NCI-H510A treated with DMSO at 0.1 percent for 48 hours (cell line): ENCODE measurements at regions not wholly inside any gene's neighbourhood (a gene's known extent, or its start where the extent isn't known, plus 50 kb on each side); places are given as distances from the start of the nearest gene placed in this dataset.

Experiments
- DNase-seq: peaks from one replicate; lab custom pipeline; 2025; lab: John Stamatoyannopoulos, UW

DNA sequence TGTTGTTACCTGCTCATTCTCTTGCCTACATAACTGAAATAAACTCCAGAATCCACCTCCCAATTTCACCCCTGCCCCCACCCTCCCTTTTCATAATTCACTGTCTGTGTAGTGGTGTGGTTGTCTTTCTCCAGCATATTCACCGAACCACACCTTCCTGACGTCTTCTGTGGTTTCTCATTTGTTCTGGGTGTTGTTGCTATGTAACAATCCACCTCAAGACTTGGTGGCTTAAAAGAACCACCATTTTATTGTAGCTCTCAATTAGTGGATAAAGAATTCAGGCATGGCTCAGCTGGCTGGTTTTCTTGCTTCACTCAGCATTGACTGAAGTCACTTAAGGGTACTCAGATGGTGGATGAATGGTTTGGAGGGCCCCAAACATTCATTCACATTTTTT lies 229.8 kb downstream of the MAF start:
- no peak for DNase-seq

DNA sequence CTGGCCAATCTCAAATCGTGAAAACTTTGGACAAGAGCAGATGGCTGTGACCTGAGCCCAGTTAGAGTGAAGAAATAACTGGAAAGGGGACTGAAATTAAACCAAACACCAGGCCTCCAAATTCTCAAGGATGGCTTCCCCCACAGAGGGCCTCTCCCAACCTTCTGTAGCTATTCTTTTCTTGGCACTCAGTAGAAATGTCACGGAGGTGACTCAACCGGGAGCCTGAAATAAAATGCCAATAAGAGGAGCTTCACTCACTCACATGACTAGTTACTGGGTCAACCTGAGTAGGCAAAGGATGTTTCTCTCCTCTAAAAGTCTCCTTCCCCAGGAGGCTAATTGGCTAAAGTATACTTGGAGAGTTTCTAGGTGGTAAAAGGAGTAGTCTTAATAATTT lies 230.7 kb downstream of the MAF start:
- DNase-seq = no peak

DNA sequence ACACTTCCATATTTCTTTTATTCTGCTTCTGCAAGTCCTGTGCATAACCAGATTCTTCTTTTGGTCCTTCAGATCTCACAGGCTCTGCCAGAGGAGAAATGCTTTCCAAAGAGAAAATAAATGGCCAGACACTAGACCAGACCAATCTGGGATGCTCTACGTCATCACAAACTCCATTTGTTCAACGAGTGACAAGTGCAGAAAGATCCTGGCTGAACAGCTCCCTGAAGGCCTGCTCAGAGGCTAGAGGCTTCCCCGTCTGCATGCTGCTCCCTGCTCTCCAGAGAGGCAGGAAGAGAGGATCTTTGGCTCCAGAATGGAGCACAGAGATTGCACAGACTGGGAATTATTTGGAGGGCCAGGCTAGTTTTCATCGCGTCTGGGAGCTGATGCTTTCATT lies 232.7 kb downstream of the MAF start:
- no peak for DNase-seq

DNA sequence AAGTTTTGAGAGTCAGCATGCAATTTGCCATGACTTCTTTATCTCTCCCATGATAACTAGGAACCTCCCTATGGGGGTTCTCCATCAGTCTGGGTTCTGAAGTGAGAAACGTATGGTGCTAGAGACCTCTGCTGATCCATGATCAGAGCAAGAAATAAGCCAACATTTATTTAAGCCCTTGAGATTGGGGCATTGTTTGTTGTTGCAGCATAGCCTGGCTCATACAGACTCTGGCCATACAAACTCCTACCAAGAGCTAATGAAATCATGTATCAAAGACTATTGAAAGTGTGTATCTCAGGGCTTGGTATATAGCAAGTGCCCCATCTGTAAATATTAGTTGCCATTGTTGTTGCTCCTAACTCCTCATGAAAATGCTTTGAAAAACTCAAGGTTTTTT lies 233.9 kb downstream of the MAF start:
- DNase-seq = no peak

DNA sequence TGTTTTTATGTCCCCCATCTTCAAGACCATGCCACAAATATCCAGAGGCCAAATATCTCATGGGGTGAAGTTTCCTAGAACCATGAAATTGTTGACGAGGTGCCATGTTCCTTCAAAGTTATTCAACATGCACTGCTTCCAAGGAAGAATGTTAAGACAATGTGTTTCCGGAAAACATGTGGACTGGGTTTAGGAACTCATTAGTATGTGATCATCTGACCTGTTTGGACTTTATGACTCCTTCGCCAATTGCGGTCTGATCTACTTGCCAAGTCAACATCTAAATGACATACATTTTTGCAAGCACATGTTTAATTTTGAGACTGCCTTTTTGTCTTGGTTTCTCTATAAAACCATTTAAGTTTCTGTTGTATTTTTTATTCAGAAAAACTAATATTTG lies 234.8 kb downstream of the MAF start:
- no peak for DNase-seq

DNA sequence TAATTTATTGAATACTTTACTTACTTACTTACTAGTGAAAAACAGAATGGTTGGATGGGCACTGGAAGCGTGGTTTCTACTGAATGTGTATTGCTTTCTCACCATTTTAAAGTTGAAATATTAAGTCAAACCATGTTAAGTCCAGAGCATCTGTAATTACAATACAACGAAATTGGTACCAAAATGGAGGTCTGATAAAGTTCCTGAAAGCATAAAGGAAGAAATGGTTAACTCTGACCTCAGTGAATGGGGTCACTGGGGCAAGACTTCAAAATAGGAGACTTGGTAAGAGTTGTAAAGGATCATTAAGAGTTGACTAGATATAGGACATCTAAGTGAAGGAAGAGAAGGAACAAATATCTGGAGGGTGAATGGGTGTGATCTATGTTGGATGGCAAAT lies 237.1 kb downstream of the MAF start:
- no peak for DNase-seq

DNA sequence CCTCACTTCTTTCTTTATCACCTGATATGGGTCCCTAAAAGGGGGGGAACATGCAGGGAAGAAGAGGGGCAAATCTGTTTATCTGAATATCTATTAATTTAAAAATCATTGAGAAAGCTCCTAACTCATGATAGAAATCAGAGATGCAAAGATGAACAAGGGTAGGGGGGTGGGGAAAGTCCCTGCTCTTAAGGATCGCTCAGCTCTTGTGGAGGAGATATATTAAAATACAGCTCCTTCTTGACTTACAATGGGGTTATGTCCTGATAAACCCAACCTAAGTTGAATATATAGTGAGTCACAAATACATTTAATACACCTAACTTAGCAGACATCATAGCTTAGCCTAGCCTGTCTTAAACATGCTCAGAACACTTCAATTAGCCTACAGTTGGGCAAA lies 237.5 kb downstream of the MAF start:
- no peak for DNase-seq

DNA sequence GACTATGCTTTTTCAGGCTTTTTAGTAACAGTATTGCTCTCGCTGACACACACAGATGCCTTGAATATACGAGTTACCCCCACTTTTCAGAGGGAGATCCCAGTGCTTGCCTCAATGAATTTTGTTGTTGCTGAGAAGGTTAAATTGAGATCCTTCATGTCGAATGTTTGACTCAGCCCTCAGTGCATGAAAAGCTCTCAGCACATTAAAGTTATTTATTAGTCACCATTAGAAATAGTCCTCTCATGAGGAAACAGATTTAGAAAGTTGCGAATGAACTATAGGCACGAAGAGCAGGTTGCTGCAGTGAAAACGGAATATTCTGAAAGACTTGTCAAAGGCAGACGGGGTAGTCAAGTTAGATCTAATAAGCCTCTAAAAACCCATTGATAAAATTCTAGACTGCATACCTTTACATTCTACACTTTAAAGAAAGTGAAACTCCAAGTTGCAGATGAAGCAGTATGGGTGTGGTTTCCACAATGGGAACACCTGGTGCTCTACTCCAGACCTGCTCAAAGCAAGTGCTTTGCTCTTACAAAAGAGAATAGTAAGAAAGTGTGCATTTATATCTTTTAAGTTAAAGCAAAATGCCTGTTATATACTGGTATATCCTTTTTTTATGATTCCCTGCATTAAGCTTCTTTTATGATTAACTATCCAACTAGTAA lies 238.1 kb downstream of the MAF start:
- DNase-seq = no peak

DNA sequence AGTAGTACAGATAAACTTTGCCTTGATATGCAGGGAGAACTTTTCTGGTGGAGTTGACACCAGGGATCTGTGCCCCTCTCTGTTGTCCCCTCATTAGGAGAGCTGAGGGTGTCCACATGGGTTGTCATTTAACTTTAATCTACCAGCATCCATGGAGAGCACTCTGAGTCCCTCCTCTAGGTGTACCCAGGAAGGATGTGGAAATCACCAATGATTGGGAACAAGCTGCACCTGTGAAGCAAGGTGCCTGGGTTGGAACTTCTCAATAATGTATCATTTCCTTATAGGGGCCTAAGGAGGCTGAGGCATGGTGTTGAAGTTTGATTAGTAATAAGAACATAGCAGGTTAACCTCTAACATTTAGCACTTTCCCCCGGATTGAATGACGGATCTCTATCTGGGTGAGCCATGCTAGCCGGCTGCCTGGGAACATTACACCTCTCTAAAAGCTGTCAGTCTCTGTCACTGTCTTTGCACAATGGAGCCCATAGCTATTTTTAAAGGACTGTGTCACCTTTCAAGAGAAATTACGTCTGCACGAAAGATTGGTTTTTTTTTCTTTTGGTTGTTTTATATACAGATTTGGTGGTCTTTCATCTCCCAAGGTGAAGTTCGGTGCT lies 239.3 kb downstream of the MAF start:
- no peak for DNase-seq

DNA sequence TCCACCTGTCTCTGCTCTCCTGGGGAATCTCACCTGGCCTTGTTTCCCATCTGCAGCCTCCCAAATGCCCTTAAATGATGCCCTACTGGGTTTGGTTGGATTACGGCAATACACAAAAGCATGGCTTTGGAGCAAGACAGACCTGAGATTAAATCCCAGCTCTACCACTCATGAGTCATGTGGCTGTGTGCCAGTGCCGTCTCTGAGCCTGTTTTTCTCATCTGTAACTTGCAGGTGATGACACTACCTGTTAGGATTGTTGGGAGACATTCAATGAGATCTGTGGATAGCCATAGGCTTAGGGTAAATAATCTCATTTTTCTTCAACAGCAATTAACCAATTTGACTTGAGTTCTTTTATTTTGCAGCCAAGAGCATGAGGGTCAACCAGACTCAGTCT lies 240.3 kb downstream of the MAF start:
- no peak for DNase-seq

DNA sequence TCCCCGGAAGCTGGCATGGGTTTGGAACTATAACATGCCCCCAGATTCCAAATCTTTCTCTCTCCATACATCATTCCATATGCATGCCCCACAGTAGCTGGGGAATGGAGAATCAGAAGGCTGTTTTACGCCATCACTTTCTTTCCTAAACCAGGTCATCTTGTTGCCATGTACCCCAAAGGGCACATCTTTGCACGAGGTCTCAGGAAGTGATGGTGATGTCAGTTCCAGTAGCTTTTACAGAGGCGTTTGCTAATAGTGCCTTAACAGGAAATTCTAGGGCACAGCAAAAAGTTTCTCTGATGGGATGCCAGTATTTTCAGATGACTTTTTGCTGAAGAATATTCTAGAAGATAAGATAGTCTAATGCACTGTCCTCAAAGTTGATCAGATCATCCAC lies 241.5 kb downstream of the MAF start:
- DNase-seq = no peak

DNA sequence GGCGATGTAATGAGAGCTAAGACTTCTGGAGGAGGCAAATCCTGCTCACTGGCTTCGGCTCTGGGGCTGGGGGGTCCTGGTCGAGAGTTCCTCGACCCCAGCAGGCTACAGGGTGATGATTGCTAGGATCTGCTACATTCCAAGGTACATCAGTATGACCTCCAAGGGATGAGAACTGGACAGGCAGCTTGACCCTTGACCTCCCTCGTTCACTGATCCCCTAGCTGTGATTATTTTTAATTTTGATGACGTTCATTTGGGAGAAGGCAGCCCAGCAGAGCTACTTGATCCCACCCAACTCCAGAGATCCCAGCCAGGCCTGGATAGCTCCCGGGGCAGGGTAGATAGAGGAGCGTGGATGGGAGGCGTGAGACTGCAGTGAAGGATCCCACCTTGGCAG lies 242.3 kb downstream of the MAF start:
- DNase-seq = no peak

DNA sequence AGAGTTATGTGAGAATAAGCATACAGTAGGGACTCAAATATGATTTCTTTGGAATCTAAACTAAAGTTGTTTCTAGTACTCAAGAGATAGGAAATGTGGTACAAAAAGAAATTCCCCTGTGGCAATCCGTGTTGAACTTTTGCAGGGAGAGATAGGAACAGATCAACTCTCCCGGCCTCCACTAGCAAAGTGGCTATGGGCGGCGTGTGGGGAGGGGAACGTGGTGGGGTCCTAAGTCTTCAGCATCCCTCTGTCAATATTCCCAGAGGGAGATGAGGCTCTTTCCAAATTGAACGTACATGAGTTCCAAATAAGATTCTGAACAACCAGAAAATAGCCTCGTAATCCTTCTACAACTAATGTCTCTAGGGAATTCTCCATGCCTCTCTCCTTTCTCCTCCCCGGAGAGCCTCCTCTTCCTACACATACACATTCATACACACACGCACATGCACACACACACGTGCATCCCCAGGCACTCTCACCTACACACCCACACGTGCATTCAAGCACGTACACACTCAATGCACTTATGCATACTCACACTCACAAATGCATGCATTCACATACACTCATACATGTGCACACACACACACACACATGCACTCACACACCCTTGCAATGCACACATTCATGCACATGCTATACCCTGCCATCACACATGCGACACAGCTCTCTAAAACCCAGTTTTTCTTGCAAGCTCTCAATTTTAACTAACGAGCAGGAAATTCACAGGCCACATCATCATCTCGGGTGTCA lies 244.8 kb downstream of the MAF start:
- DNase-seq = no peak

DNA sequence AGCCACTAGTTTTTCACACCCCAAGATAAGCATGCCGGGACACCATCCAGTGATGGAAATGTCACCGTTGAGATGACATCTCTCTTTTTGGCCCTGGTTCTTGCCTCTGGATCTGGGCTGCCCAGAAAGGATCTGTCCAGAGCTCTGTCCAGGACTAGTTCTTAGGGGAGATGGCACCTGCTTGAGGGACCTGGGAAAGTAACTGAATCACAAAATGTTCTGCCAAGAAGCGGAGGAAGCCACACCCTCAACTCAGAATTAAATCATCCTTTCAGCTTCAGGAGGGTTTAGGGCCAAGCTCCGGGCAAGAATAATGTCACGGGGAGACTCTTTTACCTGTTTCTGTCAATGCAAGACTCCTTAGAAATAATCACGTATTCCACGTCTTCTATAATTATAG lies 248.6 kb downstream of the MAF start:
- DNase-seq = no peak

DNA sequence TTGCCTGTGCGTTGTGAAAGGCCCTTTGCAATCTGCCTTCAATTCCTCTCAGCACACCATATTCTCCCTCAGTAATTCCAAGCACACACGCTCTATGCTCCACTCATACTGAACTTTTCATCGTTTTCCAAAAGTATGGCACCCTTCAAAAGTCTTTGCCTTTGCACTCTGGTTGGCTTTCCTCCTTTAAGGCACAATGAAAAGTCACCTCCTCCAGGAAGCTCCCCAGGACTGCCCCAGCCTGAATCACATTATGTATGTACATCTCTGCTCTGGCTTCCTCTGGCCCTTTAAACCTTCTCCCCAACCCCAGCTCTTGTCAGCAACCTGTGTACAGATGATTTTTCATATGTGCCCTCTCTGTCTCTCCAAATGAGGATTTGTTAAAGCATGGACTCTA lies 250.7 kb downstream of the MAF start:
- no peak for DNase-seq

DNA sequence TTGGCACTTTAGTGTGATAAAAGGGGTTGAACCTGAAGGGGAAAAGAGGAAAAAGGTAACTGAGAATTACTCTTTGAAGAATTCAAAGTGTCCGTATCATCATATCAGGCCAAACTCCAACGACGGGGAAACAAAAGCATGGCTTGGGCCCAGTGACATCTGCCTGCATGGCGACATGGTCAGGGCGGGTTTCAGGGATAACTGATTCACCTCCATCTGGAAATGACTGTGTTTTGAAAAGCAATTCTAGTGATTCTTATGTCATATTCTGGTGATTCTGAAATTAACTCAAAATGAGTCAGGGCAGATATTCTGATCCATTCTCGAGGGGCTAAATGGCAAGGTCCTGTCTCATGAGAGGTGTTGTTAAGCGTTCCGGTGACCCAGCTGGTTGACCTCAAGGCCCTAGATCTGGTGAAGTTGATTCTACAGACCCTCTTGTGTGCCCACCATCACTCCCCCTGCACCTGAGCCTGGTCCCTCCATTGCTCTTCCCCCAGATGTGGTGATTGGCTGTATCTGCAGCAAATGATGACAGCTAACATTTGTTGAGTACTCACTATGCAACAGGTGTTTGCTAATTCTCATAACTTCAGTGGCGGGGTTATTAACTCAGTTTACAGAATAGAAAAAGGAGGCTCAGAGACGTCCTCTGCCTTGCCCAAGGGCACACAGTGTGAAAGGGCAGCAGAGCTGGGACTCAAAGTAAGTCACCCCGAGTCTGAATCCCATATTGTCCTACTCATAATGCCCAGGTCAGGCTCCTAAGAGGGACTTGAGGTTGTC lies 251.8 kb downstream of the MAF start:
- no peak for DNase-seq

DNA sequence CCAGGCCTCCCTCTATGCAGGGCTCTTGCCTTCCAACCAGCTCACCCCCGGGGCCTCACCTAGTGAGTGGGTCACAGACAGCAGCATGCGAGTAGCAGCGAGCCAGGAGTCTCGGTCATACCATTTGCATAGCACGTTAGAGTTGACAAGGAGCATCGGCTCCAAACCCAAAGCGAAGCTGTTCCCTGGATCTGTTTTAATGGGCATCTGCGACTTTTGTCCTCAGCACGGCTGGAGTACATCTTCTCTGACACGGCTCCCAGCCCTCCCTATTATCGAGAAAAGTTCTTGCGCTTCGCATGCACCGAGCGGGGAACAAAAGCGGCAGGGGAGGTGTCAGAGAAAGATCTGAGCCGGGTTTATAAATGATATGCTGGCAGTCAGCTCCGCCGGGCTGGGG lies 253.3 kb downstream of the MAF start:
- DNase-seq = no peak

DNA sequence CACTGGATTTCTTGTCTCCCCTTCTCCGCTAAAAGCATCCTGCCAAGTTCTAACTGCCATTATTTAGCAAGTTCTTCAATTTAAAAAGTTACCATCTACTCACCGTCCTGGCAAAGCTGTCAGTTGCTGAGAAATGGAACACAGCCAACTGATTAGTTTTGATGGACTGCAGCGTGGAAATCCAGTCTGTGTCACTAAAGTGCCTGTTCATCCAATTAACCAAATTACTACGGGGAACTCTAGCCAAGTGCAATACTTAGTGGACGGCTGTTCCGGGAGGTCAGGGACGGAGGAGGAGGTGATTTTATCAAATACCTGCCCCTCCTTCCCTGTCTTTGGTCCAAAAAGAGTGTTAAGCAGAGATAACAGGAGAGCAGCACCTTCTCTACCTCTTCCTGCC lies 260.7 kb downstream of the MAF start:
- DNase-seq = no peak

DNA sequence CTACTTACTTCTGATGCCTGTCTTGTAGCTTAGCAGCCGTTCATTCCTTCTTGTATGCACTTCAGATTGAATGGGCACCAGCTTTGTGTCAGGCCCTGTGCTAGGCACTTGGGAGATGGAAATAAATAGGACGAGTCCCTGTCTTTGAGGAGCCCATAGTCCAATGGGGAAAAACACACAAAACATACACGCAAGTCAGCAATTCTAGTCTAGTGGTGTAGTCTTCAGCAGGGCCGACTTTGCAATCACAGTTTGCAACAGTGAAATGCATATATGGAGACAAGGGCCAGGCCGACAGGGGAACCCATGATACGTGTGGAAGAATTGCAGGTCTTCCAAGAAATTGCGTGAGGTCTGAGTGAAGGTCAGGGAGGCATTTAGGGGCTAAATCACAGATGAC lies 262.6 kb downstream of the MAF start:
- DNase-seq = no peak

DNA sequence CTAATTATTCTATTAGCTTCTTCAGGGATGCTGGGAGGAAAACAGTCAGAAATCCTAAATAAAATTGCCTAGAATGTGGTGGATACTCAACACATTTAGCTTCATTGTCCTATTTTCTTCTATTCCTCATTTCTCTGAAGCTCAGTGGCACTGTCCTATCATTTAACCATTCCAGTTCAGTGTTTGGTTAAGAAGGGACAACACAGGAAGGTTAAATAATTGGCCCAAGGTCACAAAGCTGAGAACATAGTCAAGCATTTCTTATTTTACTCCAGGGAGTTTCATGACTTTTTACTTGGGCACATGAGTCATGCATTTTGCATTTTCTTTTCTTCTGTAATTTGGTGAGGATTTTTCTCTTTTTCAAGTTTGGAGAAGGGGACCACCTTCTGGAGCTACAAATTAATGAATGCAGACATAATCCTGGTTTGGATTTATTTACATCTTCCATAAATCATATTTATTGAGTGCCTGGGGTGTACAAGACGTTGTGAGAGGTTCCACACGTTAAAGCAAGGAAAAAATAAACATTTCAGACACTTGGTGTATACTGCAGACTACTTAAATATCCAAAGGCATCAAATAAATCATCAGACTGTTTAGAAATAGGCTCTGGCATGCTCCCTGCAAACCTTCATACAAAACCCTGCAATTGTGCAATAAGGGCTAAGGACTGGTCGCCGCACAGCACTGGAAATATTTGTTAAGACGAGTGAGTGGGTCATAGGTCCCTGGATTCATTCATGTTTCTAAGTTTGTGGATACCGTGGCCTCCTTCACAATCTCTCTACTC lies 263.9 kb downstream of the MAF start:
- DNase-seq = no peak

DNA sequence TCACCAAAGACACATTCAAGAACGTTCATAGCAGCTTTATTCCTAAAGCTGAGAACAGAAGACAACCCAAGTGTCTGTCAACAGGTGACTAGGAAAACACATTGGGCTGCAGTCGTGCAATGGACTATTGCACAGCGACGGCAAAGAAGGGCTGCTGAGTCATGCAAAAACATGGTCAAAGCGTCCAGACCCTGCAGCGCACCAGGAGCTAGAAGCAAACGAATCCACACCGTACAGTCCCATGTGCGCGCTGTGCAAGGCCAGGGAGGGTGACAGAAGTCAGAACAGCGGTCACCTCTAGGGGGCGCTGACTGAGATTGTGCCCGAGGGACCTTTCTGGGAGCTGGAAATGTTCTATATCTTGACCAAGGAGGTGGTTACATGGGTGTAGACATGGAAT lies 266.4 kb downstream of the MAF start:
- DNase-seq = no peak

DNA sequence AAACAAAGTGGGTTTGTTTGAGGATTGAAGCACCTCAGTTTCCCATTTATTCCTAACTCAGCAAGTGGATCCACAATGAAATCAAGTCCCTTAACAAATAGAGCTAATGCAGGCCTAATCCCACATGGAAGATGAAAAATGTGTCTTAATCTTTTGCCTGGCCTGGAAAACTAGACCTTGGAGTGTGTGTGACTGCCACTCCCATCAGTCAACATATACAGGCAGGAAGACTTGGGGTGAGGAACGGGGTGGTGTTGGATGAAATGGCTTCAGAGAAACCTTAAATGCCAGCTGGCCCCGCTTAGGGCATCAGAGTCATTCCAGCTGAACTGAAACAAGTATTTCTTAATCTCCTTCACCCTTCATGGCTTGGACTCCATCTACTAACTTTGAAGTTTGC lies 269.5 kb downstream of the MAF start:
- DNase-seq = no peak
